GM18505 (cell line): ENCODE measurements at regions not wholly inside any gene's neighbourhood (a gene's known extent, or its start where the extent isn't known, plus 50 kb on each side); places are given as distances from the start of the nearest gene placed in this dataset.

ENCODE experiments used
- ATAC-seq: cut with Tn5 transposase; IDR thresholded peaks from one replicate; pipeline ENCODE4 v1.9.1; 2021; ENCODE audit not compliant: unreplicated experiment
- POLR2A ChIP-seq: IDR thresholded peaks from 4 replicates; pipeline ENCODE4 v1.6.1; 2011; ENCODE audit warnings: borderline replicate concordance; ENCODE audit not compliant: insufficient read depth, insufficient read length; ENCODE audit errors: extremely low read depth

DNA sequence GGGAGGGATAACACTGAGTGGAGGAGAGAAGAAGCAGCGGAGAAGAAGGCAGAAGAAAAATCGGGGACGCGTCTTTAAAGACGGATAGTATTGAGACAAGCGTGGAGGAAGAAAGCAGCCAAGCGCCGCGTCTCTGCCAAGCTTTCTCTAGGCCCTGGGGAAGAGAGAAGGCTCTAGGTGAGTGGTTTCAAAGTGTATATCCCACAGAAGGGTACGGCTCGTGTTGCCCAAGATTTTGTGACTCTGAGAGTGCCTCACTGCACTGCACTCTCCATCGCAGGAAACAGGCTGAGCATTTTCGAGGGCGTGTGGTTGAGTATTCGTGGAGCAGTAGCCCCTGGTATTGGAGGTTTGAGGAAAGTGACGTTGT, 185.4 kb downstream of the TRIM27 start:
- no peak for ATAC-seq
- no peak for TF ChIP-seq POLR2A

DNA sequence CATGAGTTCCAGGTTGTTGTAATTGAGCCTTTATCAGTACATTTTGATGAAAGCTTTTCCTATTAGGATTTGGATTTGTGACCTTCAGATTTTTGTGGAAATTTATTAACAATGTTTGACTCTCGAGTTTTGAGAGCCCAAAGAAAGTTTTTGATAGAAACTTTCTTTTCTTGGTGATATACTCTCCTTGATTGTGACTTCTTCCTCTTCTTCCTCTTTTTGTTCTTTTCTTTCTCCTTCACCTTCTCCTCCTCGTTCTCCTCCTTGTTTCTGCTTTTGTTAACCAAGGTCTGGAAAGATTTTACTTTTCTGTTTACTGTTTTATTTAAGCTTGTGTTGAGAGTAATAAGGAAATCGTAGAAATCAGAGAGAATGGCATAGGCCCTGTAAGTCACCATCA, 182.4 kb downstream of the TRIM27 start:
- no peak for TF ChIP-seq POLR2A
- ATAC-seq: no peak

DNA sequence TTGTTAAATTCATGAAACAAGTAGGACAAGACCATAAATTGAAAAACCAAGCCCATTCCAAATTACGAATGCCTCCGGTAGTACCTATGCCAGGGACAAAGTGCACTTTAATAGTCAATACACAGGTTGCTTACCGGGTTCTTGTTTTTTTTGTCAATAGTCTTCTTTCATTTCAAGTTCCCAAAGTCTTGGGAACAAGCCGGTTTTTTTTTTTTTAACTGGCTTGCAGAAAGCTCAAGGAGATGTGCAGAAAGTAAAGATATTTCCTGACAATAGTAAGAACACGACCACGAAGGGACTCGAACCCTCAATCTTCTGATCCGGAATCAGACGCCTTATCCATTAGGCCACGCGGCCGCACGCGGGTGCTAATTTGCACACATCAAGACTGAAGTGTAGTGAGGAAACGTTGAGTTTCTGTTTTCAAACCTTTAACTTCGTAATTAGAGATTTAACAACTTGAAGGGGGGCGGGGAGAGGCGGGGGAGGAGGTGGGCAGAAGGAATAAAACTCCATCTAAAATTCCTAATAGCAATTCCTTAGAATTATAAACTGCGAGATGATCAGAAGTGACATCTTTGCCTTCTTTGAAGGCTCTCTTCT, 181.0 kb downstream of the TRIM27 start:
- no peak for TF ChIP-seq POLR2A
- no peak for ATAC-seq

DNA sequence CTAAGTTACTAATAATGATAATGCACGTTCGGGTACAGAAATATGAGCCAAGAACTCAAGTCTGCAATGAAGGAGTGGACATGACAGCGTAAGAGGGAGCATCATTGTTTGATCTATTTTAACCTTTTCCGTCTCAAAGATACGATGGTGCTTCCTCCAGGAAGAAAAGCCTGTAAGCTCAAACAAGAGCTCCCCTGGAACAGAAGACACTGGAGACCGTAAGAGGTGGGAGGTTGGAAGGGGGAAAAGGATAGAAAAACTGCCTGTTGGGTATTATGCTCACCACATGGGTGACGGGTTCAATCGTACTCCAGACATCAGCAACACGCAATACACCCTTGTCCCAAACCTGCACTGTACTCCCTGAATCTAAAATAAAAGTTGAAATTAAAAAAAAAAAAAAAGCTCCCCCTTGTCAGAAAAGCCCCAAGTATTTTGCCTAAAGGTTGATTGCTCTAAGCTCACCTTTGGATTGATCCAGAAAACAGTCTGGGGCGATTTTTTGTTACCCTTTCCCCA, 180.5 kb downstream of the TRIM27 start:
- no peak for ATAC-seq

DNA sequence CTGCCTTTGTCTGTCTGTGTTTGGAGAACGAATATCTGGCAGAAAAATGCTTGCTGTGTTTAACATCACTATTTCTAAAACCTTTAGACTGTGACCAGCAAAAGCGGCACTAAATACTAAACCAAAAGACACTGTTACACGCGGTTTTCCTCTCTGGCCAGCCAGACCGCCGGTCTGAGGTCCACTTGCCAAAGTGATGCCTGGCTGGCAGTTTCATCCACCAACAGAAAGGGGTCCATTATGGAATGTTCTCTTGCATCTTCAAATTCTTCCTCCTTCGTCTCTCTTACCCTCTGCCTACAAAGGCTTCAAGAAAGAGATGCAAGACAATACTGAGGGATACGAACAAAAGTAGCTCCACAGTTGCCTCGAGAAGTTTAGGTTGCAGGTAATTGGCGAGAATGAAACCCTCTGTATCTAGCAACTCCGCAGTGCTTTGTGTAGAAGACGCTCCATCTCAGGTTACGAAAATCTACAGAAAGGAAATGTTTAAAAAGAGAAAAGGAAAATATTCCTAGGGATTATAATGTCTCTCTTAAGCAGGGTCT, 176.6 kb downstream of the TRIM27 start:
- no peak for ATAC-seq
- TF ChIP-seq POLR2A: no peak

More for the DNA sequence above, 180.5 kb downstream of the TRIM27 start:
- TF ChIP-seq POLR2A: no peak

DNA sequence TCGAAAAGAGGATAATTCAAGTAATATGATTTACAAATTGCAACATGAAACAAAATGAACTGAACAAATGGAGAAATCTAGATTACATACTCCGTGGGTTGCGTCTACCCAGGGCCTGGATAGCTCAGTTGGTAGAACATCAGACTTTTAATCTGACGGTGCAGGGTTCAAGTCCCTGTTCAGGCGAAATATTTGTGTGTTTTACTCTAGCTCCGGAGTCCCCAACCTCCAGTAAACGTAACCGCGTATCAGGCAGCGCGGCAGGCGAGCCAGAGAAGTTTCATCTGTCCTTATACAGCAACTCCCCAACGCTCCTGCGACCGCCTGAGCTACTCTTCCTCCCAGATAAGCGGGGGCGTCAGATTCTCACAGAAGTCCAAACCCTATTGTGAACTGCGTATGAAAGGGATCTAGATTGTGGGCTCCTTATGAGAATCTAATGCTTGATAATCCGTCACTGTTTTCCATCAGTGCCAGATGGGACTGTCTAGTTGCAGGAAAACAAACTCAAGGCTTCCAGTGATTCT, 176.1 kb downstream of the TRIM27 start:
- ATAC-seq: no peak
- no peak for TF ChIP-seq POLR2A

DNA sequence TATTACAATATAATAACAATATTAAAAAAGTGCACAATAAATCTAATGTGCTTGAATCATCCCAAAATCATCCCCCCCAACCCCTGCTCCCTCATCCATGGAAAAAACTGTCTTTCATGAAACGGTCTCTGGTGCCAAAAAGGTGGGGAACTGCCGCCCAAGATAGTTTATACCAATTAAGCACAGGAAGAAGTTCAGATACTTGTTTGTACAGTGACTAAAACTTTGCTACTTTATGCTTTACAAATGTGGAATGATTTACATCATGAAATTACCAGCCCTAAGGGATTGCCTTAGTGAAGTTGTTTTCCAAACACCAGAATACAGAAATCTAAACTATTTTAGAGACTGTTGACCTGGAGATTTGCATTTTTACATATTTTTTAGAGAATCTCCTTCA, 175.6 kb downstream of the TRIM27 start:
- ATAC-seq: no peak
- no peak for TF ChIP-seq POLR2A

DNA sequence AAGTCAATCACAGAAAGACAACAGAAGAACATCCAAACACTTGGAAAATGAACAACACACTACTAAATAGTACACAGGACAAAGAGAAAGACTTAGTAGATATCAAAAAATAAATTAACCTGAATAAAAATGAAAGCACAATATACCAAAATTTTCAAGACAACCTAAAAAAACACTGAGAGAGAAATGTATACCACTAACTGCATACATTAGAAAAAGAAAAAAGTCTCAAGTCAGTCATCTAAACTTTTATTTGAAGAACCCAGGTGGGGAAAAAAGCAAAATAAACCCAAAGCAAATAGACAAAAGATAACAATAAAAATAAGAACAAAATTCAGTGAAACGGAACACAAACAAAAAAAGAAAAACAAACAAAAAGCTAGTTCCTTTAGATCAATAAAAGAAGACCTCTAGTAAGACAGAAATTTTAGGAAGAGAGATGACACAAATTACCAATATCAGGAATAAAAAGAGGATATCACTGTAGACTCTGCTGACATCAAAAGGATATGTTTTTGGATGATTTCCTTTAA, 172.8 kb downstream of the TRIM27 start:
- ATAC-seq: no peak

DNA sequence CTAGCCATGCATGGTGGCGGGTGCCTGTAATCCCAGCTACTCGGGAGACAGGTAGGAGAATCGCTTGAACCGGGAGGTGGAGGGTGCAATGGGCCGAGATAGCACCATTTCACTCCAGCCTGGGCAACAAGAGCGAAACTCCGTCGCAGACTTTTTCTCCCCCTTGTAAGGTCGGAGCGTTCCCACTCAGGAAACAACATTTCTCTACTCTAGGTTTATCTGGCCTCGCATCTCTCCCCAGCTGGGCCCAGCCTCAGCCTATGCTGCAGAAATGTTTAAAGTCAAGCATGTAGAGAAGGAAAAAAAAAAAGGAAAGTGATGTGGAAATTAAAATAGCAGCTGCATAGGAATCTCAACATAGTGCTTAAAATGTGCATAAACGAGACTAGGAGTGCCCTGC, 172.3 kb downstream of the TRIM27 start:
- no peak for ATAC-seq
- no peak for TF ChIP-seq POLR2A

More for the DNA sequence above, 172.8 kb downstream of the TRIM27 start:
- TF ChIP-seq POLR2A: no peak

DNA sequence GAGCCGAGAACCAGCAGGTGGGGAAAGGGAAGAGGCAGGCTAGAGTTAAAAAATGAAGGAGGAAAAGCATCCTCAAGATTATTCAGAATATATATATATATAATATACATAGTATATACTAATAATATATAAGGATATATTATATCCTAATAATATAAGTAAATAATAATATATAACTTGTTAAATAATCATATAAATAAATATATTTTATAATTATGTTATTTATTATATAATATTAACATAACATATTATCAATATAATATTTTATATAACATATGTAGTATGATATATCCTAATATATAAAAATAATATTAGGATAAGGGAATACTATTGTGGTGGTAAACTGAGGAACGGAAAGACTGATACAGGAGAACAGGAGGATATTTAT, 171.8 kb downstream of the TRIM27 start:
- no peak for TF ChIP-seq POLR2A
- no peak for ATAC-seq

DNA sequence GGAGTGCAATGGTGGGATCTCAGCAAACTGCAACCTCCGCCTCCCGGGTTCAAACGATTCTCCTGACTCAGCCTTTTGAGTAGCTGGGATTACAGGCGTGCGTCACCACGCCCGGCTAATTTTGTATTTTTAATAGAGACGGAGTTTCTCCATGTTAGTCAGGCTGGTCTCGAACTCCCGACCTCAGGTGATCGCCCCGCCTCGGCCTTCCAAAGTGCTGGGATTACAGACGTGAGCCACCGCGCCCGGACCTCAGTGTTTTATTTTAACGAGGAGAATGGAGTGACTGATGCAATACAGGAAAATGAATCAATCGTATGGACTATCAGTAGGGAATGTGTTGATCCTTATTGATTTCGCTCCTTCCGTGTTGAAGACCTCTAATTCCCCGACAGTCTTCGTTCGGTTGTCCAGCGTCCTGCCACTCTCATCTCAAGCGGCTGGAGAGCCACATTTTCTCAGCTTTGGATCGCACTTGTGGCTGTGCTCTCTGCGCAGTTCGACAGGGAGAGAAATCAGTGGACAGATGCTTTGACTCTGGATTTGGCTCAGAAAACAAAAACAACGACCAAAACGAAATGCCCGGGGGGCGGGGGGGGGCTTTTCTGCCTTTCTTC, 166.2 kb downstream of the TRIM27 start:
- no peak for ATAC-seq
- no peak for TF ChIP-seq POLR2A

DNA sequence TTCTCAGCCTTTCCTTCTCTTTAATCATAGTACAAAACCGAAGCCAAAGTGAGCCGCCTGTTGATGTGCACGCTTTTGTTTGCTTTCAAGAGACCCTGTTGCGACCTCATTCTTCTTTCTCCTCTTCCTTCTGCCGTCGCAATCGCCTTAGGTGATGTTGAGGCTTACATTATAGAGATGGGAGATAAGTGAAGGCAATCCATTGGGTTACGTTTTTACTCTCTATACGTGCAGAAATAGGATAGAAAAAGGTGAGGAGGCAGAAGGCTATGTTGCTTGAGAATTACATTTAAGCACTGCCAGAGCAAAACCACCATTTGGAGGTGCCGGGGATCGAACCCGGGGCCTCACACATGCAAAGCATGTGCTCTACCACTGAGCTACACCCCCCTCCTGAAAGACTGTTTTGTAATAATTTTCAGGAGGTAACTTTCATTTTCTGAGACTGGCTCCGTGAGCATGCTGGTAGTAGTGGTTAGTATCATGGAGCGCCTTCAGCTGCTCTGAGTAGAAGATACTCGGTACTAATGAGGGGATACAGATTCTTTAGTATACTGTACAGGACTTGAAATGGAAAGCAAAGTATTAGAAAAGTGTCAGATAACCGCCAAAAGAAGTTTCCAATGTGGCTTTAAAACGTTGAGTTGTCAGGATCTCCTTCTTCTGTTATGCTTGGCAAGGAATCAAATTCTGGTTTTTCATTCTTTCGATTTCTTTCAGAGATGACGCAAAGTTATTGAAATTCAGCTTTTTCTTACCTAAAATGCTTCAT, 165.6 kb downstream of the TRIM27 start:
- ATAC-seq: no peak
- TF ChIP-seq POLR2A: no peak

DNA sequence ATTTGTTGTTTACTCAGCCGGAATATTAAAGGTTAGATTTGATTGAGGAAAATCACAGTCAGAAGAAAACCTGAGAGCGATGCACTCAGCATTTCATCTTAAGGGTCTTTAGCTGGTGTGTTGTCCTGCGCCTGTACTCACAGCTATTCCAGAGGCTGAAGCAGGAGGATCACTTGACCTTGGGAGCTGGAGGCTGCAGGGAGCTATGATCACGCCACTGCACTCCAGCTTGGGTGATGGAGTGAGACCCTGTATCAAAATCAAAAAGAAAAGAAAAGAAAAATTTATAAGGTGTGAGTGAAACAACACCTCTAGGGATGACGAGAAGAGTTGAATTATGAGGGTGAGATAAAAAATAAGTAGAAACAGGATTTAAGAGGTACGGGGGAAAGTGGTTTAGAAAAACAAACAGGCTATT, 165.0 kb downstream of the TRIM27 start:
- no peak for TF ChIP-seq POLR2A
- no peak for ATAC-seq
